ENCODE measurements at regions not wholly inside any gene's neighbourhood (a gene's known extent, or its start where the extent isn't known, plus 50 kb on each side); places are given as distances from the start of the nearest gene placed in this dataset.

DNA sequence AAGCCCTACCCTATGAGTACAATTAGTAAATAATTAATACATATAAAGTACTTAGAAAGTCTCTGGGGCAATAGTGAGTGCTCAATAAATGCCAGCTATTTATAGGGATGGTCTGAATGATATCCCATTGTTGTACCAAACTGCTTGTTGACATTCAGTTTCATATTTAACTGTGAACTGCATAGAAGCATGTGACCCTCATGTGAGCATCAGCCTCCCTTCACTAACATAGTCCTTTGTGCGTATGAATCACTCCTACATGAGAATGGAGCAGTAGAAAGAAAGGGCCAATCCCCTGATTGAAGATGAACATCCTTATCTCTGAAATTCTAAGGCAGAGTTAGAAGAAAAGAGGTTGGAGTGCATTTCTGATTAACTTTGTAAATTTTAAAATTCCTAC is 68.7 kb upstream of the ATP10A start:
- TF ChIP-seq, protein P1, sequence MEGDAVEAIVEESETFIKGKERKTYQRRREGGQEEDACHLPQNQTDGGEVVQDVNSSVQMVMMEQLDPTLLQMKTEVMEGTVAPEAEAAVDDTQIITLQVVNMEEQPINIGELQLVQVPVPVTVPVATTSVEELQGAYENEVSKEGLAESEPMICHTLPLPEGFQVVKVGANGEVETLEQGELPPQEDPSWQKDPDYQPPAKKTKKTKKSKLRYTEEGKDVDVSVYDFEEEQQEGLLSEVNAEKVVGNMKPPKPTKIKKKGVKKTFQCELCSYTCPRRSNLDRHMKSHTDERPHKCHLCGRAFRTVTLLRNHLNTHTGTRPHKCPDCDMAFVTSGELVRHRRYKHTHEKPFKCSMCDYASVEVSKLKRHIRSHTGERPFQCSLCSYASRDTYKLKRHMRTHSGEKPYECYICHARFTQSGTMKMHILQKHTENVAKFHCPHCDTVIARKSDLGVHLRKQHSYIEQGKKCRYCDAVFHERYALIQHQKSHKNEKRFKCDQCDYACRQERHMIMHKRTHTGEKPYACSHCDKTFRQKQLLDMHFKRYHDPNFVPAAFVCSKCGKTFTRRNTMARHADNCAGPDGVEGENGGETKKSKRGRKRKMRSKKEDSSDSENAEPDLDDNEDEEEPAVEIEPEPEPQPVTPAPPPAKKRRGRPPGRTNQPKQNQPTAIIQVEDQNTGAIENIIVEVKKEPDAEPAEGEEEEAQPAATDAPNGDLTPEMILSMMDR (IDR thresholded peaks at IDR 0.05; ENCODE audit: low read depth, low read length), result no peak
- TF ChIP-seq EZH2phosphoT487 (IDR thresholded peaks at IDR 0.05; ENCODE audit: low read depth), result no peak

All from OCI-LY3 (cell line).